ENCODE measurements at regions not wholly inside any gene's neighbourhood (a gene's known extent, or its start where the extent isn't known, plus 50 kb on each side); places are given as distances from the start of the nearest gene placed in this dataset.

DNA sequence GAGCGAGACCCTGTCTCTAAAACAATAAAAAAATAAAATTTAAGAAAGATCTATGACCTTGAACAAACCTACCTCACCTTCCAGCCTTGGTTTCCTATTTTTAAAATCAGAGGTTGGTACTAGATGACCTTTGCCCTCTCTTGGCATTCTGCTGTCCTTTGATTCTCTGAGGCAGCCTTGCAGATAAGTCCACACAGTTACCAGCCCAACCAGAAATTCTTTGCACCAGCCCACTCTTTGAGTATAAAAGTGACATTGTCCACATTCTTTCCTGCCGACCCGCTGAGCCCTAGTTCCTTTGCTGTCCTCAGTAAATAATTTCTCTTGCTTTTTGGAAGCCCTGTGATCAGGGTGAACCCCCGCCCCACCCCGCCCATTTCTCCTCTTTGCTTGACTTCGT is 150.4 kb downstream of the PHETA1 start:
- H3K4me1 Mint-ChIP-seq (ENCODE audit: low read depth), result no peaks in the 10 kb centered on the region
- DNase-seq, result no peak
- no peak overlapping the region for H3K27ac Mint-ChIP-seq
- no peaks in the 10 kb centered on the region for H3K9me3 Mint-ChIP-seq
- TF ChIP-seq, protein P1, sequence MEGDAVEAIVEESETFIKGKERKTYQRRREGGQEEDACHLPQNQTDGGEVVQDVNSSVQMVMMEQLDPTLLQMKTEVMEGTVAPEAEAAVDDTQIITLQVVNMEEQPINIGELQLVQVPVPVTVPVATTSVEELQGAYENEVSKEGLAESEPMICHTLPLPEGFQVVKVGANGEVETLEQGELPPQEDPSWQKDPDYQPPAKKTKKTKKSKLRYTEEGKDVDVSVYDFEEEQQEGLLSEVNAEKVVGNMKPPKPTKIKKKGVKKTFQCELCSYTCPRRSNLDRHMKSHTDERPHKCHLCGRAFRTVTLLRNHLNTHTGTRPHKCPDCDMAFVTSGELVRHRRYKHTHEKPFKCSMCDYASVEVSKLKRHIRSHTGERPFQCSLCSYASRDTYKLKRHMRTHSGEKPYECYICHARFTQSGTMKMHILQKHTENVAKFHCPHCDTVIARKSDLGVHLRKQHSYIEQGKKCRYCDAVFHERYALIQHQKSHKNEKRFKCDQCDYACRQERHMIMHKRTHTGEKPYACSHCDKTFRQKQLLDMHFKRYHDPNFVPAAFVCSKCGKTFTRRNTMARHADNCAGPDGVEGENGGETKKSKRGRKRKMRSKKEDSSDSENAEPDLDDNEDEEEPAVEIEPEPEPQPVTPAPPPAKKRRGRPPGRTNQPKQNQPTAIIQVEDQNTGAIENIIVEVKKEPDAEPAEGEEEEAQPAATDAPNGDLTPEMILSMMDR (IDR thresholded peaks at IDR 0.05), result no peak
- no peaks in the 10 kb centered on the region for H3K36me3 Mint-ChIP-seq (ENCODE audit: low read depth)
- H3K4me3 Mint-ChIP-seq, result no peak overlapping the region
- H3K27me3 Mint-ChIP-seq (ENCODE audit: insufficient read depth), result peaks cover 33% of the 10 kb centered on the region

- TF ChIP-seq, protein P1 (IDR thresholded peaks at IDR 0.05), result no peak
- Mint-ChIP-seq H3K36me3 (ENCODE audit: low read depth) (no peaks in the 10 kb centered on the region), H3K4me1 (ENCODE audit: low read depth) (no peaks in the 10 kb centered on the region), H3K27ac (no peak overlapping the region), H3K4me3 (no peak overlapping the region), H3K27me3 (ENCODE audit: insufficient read depth) (peaks cover 45% of the 10 kb centered on the region), H3K9me3 (no peaks in the 10 kb centered on the region)
- no peak for DNase-seq
Measured at GRCh38 chr12:111216387-111217159, 152.3 kb downstream of the PHETA1 start.

DNA sequence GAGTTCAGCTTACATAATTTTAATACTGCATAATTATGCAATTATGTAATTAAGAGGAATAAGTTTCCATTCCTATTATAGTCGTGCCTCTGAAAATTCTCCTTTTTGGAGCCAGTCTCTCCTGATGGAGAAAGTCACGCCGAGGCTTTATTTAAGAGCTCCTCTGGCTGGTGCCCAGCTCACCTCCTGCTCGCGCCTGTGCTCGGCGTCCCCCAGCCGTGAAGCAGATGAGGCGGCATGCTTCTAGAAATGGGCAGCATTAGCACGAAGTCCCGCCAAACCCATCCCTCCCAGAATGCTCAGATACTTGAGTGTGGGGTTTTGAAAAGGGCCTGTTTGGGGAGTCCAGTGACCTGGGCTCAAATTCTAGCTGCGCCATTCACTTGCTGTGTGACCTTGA is 153.0 kb downstream of the PHETA1 start:
- Mint-ChIP-seq H3K9me3 (no peaks in the 10 kb centered on the region), H3K27me3 (ENCODE audit: insufficient read depth) (peaks cover 47% of the 10 kb centered on the region), H3K4me1 (ENCODE audit: low read depth) (no peaks in the 10 kb centered on the region), H3K36me3 (ENCODE audit: low read depth) (no peaks in the 10 kb centered on the region), H3K4me3 (no peak overlapping the region), H3K27ac (no peak overlapping the region)
- TF ChIP-seq, protein P1 (IDR thresholded peaks at IDR 0.05), result no peak
- no peak for DNase-seq

DNA sequence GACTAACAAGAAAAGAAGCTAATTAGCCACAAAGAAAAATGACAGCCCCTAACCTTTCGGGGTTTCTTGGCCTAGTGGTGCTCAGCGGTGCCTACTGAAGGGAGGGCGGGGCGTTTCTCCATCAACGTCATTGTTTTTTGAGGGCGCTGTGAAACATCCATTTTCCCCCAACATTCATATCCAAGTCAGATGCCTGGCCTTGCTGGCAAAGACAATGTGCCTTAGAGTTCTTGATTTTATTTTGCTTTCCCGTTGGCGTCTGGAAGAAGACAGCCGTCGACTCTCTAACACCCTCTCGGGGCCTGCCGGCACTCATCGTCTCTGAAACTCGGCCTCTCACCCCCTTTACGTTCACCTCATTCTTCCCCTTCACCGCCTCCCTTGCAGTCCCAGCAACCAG is 154.5 kb downstream of the PHETA1 start:
- no peak overlapping the region for H3K4me3 Mint-ChIP-seq
- DNase-seq, result no peak
- H3K36me3 Mint-ChIP-seq (ENCODE audit: low read depth), result no peaks in the 10 kb centered on the region
- no peak overlapping the region for H3K27ac Mint-ChIP-seq
- no peaks in the 10 kb centered on the region for H3K4me1 Mint-ChIP-seq (ENCODE audit: low read depth)
- TF ChIP-seq, protein P1 (IDR thresholded peaks at IDR 0.05), result no peak
- peaks cover 57% of the 10 kb centered on the region for H3K27me3 Mint-ChIP-seq (ENCODE audit: insufficient read depth)
- H3K9me3 Mint-ChIP-seq, result no peaks in the 10 kb centered on the region

DNA sequence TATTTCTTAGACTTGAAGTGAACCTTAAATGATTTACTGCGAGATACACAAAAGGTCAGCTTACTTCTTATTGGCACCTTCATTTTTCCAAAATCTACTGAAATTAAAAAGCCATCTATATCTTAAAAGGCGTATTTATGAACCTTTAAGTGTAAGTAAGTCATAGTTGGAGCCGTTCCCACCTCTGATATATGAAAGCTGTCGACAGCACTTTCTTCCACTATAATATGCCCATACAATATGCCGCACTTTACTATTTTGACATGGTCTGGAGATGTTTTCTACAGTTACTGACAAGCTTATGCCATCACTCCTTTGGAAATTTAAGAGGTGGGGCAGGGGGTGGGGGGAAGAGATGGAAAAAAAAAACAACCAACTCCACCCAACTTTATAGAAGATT is 155.3 kb downstream of the PHETA1 start:
- Mint-ChIP-seq H3K4me1 (ENCODE audit: low read depth) (no peaks in the 10 kb centered on the region), H3K9me3 (no peaks in the 10 kb centered on the region), H3K27ac (no peak overlapping the region), H3K27me3 (ENCODE audit: insufficient read depth) (peaks cover 53% of the 10 kb centered on the region), H3K36me3 (ENCODE audit: low read depth) (no peaks in the 10 kb centered on the region), H3K4me3 (no peak overlapping the region)
- TF ChIP-seq, protein P1 (IDR thresholded peaks at IDR 0.05), result no peak
- DNase-seq, result no peak
